Occipital lobe (tissue), 1 donor: ENCODE measurements at regions not wholly inside any gene's neighbourhood (a gene's known extent, or its start where the extent isn't known, plus 50 kb on each side); places are given as distances from the start of the nearest gene placed in this dataset.
"Not testable (repeated sequence)": the region's sequence is repeated elsewhere in the genome, so short reads cannot be mapped to it uniquely, and the experiment has no call there.

ENCODE experiments used
- DNase-seq: peaks from one replicate; lab custom pipeline; 2025; lab: John Stamatoyannopoulos, UW

DNA sequence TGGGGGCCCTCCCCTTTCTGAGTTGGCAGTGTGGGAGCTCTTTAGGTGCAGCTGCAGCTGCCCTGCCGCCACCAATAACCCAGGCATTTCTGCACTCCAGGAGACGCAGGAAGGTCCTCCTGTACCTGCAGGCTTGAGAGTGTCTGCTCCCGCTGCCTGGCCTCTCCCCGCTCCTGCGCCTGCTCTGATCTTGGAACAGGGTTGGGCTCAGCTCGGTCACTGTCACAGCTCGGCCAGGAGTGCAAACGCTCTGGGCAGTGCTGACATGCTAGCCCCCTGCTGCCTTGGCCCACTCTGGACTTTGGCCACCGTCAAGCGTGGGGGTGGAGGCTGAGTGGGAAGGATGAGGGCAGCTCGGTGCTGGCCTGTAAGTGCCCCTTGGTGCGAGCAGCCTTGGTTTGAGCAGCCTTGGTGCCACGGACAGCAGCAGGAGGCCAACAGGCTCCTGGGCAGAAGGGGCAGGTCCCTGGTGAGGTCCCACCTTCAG, 738.1 kb upstream of the GJE1 start:
- no peak for DNase-seq

DNA sequence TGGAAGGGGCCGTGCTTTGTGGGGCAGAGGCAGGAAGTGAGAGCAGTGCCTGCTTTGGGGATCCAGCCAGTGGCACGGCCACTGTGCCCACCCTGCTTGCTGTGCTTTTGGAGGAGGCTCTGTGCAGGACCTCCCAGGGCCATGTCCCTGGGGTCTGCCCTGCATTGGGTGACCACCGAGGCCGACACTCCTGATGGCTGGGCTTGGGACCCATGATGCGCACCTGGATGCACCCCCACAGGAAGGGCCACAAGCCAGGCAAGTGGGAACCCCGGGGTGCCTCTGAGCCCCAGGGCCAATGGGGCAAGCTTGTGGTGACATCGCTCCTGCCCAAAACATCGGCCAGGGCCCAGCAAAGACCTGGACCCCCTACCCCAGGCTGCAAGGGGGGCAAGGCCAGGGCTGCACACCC, 738.6 kb upstream of the GJE1 start:
- no peak for DNase-seq

DNA sequence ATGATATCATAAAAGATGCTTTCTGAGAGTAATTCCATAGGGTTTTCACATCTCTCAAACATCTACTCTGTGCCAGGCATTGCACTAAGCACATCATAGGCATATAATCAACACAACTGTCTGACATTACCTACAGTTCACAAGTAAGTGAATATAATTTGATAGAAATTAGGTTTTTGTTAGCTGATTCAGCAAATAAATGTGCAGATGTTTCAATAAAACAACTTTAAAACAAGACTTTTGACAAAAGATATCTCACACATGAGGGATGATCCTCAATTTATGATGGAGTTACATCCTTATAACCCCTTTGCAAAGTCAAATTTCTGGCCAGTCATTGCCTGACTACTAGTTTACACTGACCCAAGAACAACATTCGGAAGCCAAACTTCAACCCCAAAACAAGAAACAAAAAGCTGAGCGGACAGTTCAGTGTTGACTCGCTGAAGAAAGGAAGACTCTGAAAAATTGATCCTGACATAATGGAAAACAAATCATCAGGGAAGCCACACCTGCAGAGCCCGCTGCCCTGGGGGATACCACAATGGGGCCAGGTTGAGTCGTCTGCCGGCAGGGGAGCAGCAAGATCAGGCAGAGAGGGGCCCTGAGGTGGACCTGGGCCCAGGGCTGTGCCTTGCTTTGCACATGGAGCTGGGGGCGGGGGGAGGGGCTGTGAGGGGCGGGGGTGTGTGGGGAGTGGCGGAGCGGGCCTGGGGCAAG, 739.2 kb upstream of the GJE1 start:
- no peak for DNase-seq

DNA sequence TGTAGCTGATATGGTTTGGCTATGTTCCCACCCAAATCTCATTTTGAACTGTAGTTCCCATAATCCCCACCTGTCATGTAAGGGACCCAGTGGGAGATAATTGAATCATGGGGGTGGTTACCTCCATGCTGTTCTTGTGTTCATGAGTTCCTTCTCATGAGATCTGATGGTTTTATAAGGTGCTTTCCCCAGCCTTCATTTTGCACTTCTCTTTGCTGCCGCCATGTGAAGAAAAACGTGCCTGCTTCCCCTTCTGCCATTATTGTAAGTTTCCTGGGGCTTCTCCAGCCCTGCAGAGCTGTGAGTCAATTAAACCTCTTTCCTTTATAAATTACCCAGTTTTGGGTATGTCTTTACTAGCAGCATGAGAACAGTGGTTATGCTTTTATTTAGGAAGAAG, 741.6 kb upstream of the GJE1 start:
- DNase-seq, result not testable (repeated sequence)

DNA sequence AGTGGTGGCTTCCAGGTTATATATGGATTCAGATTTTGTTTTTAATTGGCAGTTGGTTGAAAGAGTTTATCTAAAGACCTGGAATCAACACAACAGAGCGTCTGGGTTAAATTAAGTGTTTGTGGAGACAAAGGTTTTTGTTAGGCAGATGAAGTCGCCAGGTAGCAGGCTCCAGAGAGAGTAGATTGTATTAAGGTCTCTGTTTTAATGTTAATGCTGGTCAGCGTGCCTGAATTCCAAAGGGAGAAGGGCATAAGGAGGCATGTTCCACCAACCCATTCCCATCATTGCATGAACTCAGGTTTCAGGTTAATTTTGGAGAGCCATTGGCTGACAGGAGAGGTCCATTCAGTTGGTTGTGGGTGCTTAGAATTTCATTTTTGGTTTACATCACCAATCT, 744.1 kb upstream of the GJE1 start:
- DNase-seq, result no peak

DNA sequence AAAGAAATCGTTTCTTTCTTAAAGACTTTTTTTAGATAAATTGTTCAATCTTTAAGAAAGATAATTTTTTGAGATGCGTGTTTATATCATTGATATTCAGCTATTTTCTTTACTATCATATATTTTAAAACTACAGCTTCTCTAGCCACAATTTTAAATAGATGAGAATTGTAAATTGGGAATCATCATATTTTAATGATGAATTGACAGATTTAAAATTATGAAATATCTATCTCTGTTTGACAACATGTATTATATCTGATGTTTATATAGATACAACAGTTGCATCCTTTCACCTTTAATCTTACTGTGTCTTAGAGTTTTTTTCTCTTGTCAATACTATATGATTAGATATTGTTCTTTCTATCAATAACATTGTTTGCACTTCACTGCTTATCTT, 762.3 kb upstream of the GJE1 start:
- no peak for DNase-seq

DNA sequence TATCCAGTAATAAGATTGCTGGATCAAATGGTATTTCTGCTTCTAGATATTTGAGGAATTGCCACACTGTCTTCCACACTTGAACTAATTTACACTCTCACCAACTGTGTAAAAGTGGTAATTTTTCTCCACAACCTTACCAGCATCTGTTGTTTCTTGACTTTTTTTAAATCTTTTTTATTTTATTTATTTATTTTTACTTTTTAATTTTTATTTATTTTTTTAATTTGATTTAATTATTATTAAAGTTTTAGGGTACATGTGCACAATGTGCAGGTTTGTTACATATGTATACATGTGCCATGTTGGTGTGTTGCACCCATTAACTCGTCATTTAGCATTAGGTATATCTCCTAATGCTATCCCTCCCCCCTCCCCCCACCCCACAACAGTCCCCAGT, 765.9 kb upstream of the GJE1 start:
- not testable (repeated sequence) for DNase-seq

DNA sequence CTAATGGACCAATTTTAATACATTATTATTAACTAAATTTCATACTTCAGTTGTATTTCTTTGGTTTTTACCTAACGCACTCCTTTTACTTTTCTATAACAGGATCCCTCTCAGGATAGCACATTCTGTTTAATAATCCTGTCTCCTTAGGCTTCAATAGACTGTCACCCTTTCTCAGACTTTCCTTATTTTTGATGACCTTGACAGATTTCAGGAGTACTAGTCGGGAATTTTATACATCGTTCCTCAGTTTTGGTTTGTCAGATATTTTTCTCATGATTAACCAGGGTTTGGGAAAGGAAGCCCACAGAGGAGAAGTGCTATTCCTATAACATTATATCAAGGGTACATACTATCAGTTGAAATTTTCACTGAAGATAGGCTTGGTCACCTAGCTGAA, 768.0 kb upstream of the GJE1 start:
- no peak for DNase-seq

DNA sequence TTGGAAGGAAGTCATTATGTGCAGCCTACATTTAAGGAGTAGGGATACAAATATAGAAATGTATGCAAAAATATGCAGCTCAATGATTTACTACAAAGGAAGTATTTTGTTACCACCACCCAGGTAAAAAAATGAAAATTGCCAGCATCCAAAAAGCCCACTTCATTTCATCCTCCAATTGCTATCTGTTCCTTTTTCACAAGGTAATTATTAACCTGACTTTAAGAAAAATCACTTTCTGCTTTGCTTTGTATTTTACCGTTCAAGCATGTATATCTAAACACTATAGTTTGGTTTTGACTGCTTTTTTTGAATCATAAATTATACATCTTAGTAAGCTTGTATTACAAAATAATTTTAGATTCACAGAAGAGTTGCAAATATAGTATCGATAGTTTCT, 768.5 kb upstream of the GJE1 start:
- no peak for DNase-seq

DNA sequence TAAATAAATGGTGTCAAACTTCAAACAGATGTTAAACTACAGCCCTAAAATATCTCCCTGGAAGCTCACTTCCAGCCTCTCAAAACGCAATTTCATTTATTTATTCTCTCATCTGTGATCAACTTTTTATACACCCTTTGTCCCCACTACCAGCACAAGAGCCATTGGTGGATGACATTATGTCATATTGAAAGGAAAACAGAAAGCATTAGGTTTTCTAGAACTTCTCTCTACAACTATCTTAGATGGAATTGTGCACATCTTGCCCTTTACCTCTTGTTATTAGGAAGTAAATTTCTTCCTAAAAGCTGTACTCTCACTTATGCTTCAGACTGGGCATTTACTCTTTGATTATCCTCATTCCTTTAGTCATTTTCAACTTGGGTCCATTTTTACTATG, 771.2 kb upstream of the GJE1 start:
- DNase-seq, result no peak

DNA sequence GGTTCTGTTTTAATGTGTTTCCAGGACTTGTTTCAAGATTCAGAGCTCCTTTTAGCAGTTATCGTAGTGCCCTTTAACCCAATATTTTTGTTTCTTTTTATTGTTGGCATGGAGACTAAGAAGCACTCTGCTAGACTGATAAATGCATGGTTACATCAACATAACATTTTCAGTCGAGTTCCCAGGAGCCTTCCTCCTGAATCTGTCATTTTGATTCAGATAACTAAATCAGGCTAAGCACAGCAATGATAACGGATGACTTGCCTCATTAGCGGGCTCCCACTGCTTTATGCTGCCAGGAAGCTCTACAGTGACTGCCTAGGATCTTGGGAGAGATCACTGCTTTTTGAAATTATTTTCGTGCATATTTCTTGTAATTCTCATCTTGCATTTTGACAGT, 772.8 kb upstream of the GJE1 start:
- no peak for DNase-seq

DNA sequence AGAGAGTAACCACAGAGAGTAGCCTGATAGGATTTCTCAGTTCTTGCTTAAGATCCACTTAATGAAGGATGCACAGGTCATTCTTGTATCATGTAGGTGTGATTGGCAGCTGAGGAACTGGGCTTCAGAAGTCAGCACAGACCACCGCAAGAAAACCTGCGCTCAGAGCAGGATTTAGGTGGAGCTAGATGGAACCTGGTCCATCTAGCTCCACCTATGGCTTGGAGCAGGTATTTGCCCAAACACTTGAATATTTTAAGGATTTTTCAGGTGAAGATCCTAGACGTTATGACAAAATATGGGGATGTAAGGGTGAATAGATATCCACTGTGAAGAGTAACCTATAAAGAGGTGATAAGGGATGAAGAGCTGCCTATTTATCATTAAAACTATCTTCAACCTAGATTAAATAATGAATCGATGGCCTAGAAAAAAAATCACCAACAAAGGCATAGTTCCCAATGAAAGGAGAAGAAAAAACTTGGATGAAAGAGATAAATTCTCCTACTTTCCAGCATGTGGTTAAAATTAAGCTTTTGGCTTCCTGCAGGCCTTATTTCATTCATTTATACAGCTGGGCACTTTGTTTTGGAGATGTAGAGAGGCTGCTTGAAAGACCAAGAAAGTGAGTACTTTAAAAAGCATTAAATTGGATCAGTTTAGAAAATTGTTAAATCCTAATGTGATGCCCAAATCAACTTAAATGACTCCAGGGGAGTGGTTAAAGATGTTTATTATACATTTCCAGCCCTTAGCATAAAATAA, 778.4 kb upstream of the GJE1 start:
- no peak for DNase-seq

DNA sequence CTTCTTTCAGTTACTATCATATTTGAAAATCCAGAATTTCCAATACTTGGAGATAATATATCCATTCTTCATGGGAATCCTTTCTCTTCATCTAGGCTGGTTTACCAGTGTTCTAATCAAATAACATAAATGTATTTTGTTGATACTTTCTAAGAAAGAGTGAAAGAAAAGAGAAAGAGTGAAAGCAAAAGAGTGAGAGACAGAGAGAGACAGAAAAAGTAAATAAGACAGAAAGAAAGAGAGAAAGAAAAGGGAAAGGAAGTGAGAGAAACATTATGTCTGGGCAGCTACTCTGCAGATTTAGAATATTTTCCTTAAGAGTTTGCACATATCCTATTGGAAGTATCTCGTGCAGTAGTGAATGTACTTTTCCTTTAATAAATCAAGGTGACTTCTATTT, 781.0 kb upstream of the GJE1 start:
- no peak for DNase-seq

DNA sequence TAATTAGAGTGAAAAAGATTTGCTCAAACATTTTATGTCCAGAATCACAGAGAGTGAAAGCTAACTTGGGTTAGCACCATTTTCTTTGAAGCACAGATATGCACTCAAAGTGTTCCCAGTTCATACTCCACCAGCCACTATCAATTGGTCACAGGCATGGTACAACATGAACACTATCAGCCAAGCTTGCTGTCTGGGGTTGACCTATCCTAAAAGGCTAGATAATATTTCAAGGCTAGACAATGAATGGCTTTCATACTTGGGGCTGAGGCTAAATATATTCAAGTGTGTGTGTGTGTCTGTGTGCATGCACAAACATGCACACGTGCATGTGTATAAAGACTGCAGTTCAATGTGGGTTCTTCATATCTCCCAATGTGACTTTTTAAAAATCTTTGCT, 783.0 kb upstream of the GJE1 start:
- no peak for DNase-seq

DNA sequence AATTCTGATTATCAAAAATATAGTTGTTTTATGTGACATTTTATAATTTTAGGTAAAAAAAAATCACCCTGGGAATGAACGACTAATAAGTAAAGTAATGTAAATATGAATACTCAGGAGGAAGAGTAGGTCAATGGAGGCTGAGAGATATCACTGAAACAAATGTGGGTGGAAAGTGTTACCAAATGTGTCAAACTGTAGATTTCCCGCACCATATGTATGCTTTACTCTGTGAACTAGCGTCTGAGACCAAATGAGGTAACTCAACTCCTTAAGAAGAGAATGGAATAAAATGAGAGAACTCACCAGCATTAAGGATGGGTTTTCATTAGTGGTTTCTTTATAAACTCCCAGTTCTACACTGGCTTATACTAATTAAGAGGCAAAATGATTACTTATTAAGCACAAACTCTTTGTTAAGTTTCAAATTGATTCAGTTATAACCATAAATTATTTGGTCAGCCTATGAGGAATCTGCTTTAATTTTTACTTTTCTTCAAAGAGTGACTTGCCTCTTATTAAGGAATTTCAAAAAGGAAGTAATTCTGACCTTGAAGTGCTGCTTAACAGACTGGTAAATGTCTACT, 784.7 kb upstream of the GJE1 start:
- no peak for DNase-seq

DNA sequence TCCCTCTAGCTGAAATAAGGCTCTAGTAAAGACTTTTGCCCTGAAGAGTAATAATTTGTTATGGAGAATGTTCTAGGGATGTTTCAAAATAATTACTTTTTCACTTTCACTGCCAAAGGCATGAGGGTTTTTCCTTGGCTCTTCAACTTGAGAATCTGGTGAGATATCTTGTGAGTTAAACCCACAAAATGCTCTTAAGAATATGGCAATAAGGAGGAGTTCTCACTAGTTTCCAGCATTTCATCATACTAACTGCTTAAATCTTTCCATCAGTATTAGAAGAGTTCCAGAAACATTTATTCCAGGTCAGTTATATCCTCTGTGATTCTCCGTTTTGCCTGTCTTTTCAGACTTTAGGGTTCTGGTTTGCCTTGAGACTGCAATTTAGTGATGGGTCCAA, 785.6 kb upstream of the GJE1 start:
- no peak for DNase-seq

DNA sequence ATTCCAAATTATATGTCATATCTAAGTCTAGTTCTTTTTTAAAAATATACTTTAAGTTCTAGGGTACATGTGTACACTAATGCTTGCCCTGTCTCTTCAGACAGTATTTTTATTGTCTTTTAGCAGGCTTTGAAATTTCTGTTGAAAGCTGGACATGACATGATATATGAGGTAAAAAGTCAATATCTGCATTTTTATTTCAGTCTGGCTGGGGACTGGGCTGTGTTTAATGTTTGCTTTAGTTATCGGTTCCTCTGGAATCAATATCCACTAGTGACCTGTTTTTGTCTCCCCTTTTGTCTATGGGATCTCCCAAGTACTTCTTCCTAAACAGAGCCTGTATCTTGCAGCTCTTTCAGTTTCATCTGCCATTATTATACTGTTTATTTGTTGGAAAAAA, 786.2 kb upstream of the GJE1 start:
- no peak for DNase-seq

DNA sequence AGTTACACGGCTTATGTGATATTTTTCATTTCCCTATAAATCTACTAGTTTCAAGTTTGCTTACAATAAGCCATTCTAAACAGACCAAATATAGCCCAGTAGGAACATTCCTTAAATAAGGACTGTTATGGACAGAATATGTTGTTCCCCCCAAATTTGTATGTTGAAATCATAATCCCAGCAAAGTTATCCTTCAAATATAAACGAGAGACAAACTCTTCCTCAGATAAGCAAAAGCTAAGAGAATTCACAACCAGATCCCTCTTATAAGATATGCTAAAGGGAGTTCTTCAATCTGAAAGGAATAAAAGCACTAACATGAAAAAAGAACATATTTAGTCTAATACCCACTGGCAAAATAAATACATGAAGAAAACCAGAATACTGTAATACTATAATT, 795.5 kb upstream of the GJE1 start:
- DNase-seq, result no peak

DNA sequence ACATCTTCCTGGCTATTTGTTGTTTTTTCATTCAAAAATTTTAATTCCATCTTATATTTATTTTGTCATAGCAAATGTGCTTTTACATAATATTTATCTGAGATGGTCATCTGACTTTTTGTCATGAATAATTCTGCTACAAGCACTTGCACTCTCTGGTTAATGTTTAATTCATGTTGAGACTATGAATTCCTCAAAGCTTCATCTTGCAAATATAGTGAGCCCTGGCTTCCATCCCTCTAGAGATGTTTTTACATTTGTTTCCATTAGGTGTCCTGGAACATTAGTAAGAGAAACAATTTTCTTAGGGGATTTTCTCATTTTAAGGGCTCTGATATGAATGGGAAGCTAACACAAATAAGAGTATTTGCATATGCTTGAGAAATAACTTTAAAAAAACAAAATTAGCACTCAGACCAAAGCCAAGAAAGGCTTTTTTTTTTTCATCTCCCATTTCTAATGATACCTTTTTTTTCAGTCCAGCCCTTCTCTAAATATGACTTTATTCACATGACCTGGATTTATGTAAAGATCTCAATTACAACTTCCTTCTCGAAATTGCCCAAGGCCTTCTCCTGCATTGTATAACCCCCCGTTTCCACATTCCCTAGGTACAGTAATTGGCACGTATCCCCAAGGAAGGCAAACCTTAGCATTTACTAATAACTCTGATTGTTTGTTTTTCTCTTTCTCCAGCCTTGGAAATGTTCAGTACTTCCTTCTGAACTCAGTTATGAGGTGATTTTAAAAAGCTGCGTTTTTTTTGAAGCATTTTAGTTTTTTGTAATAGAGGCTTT, 797.0 kb upstream of the GJE1 start:
- DNase-seq, result no peak

DNA sequence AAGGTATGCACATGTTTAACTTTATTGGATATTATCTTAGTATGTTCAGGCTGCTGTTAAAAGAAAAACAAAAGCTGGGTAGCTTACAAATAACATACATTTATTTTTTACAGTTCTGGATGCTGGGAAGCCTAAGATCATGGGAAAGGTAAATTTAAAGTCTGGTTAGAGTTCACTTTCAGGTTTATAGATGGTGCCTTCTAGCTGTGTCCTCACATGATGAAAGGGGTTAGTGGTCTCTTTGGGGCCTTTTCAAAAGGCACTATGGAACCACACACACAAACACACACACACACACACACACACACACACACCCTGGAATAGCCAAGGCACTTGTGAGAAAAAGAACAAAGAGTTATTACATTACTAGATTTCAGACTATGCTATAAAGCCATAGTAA, 805.8 kb upstream of the GJE1 start:
- DNase-seq, result no peak

DNA sequence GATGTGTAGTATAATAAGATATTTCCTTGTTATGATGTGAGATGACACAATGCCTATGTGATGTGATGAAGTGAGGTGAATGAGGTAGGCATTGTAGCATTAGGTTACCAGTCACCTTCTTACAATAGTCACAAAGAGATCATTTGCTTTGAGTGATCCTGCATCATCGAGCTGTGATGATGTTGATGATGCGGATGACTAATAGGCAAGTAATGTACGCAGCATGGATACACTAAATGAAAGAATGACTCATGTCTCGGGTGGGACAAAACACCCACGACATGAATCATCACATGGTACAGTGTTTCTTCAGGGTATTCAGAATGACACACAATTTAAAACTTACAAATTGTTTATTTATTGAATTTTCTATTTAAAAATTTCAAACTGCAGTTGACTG, 806.3 kb upstream of the GJE1 start:
- DNase-seq, result no peak
